Ovary (tissue), 3 donors: ENCODE measurements at regions not wholly inside any gene's neighbourhood (a gene's known extent, or its start where the extent isn't known, plus 50 kb on each side); places are given as distances from the start of the nearest gene placed in this dataset.

Source experiments
- POLR2A ChIP-seq: fragments of 450-650 bp; IDR thresholded peaks from one replicate; pipeline ENCODE4 v1.6.1; 2017; ENCODE audit warnings: antibody characterized with exemption, mild to moderate bottlenecking, moderate library complexity
- TF ChIP-seq, protein P1 (sequence below), 3 donors: fragments of 450-650 bp in 2 of 3; fragments of 200-600 bp in 1 of 3; IDR thresholded peaks; one replicate each; pipeline versions ENCODE4 v1.5.1 to v1.8.0; 2016 to 2022; ENCODE audit warnings: antibody characterized with exemption in 3 of 3, mild to moderate bottlenecking in 1 of 3
- donor health status: DM: no; HTN: no; CAD: no.

DNA sequence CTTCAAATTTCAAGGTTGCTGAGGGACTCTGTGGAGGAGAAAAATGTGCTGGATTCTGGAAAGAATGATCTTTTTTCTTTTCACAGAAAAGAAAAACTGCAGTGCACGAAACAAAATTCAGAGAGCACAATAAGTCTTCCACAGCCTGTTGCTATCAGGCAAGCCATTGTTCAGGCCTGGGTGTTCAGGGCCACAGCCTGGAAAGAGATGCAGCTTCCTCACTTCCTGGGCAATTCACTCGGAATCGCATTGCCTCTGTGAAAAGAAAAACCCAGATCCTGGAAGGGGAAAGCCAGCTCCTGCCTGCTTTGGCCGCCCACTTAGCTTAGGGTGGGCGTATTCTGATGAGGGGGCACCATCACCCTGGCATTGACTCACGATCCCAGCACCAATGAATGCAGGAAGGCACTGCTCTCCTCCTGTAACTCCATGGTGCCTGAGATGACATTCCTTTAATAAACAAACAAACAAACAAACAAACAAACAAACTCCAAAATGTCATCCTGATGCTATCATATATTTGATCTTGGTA is 863.9 kb downstream of the BCL11B start:
- TF ChIP-seq, protein P1, sequence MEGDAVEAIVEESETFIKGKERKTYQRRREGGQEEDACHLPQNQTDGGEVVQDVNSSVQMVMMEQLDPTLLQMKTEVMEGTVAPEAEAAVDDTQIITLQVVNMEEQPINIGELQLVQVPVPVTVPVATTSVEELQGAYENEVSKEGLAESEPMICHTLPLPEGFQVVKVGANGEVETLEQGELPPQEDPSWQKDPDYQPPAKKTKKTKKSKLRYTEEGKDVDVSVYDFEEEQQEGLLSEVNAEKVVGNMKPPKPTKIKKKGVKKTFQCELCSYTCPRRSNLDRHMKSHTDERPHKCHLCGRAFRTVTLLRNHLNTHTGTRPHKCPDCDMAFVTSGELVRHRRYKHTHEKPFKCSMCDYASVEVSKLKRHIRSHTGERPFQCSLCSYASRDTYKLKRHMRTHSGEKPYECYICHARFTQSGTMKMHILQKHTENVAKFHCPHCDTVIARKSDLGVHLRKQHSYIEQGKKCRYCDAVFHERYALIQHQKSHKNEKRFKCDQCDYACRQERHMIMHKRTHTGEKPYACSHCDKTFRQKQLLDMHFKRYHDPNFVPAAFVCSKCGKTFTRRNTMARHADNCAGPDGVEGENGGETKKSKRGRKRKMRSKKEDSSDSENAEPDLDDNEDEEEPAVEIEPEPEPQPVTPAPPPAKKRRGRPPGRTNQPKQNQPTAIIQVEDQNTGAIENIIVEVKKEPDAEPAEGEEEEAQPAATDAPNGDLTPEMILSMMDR (IDR thresholded peaks at IDR 0.05) = no peak
- no peak for TF ChIP-seq POLR2A
